PFSK-1 (cell line): ENCODE measurements at regions not wholly inside any gene's neighbourhood (a gene's known extent, or its start where the extent isn't known, plus 50 kb on each side); places are given as distances from the start of the nearest gene placed in this dataset.

Experiments
- FOXP2 ChIP-seq: optimal IDR thresholded peaks from 2 replicates; pipeline ENCODE3; 2011; ENCODE audit warnings: borderline replicate concordance, control low read depth, inconsistent platforms; ENCODE audit not compliant: insufficient read depth; ENCODE audit errors: extremely low read length, extremely low read depth
- POLR2AphosphoS5 ChIP-seq: IDR thresholded peaks from 2 replicates; pipeline ENCODE4 v1.6.1; 2012; ENCODE audit warnings: low read depth, mild to moderate bottlenecking, control low read depth, low read length, moderate library complexity
- REST ChIP-seq, 2 experiments: IDR thresholded peaks; 2 replicates each; pipeline versions ENCODE4 v1.6.1 to v1.8.0; 2011 to 2012; ENCODE audit warnings: low read depth in 2 of 2, low read length in 2 of 2, control low read depth in 1 of 2, inconsistent platforms in 1 of 2, mild to moderate bottlenecking in 1 of 2, moderate library complexity in 1 of 2; ENCODE audit not compliant: insufficient read depth in 1 of 2
- SIN3A ChIP-seq: IDR thresholded peaks from 2 replicates; pipeline ENCODE4 v1.6.1; 2012; ENCODE audit warnings: mild to moderate bottlenecking, low read length, moderate library complexity, borderline replicate concordance; ENCODE audit not compliant: insufficient read depth
- TAF1 ChIP-seq: IDR thresholded peaks from 2 replicates; pipeline ENCODE4 v1.6.1; 2012; ENCODE audit warnings: low read length, control low read depth, borderline replicate concordance; ENCODE audit not compliant: insufficient read depth

GRCh38 chr2:14182227-14182946 is 450.1 kb upstream of the LRATD1 start:
- TF ChIP-seq REST (IDR thresholded peaks at IDR 0.05; ENCODE audit: insufficient read depth in 1 of 2, low read depth in 2 of 2, low read length in 2 of 2) (no peak), TAF1 (no peak), POLR2AphosphoS5 (no peak), SIN3A (no peak), FOXP2 (no peak)
